Neural progenitor cell (in vitro differentiated cells): ENCODE measurements at regions not wholly inside any gene's neighbourhood (a gene's known extent, or its start where the extent isn't known, plus 50 kb on each side); places are given as distances from the start of the nearest gene placed in this dataset.
"Not testable (repeated sequence)": the region's sequence is repeated elsewhere in the genome, so short reads cannot be mapped to it uniquely, and the experiment has no call there.

Source experiments
- DNase-seq: peaks from one replicate; pipeline ENCODE4 v3.0.0-alpha.2; 2016; ENCODE audit warnings: low spot score
- H2AFZ ChIP-seq: fragments of 200-600 bp; sonication (generic); replicated peaks from 2 replicates; pipeline ENCODE4 v1.6.1; 2016; ENCODE audit warnings: antibody characterized with exemption
- H3F3A ChIP-seq: fragments of 200-600 bp; sonication (generic); 2 replicates; pipeline ENCODE4 v1.6.1; 2016; ENCODE audit warnings: antibody characterized with exemption, low read depth
- H3K27ac ChIP-seq: fragments of 200-600 bp; sonication (generic); 2 replicates; pipeline ENCODE4 v1.5.1; 2016; ENCODE audit warnings: mild to moderate bottlenecking
- H3K27me3 ChIP-seq: fragments of 200-600 bp; sonication (generic); 2 replicates; pipeline ENCODE4 v1.6.1; 2016; ENCODE audit warnings: mild to moderate bottlenecking, moderate library complexity
- H3K36me3 ChIP-seq: fragments of 200-600 bp; sonication (generic); 2 replicates; pipeline ENCODE4 v1.5.1; 2016
- H3K4me1 ChIP-seq: fragments of 200-600 bp; sonication (generic); 2 replicates; pipeline ENCODE4 v1.6.1; 2016; ENCODE audit warnings: mixed run types
- H3K4me2 ChIP-seq: fragments of 200-600 bp; sonication (generic); 2 replicates; pipeline ENCODE4 v1.6.1; 2016
- H3K4me3 ChIP-seq: fragments of 200-600 bp; sonication (generic); 2 replicates; pipeline ENCODE4 v1.5.1; 2016
- H3K79me2 ChIP-seq: fragments of 200-600 bp; sonication (generic); 2 replicates; pipeline ENCODE4 v1.6.1; 2016; ENCODE audit warnings: low read depth
- H3K9ac ChIP-seq: fragments of 200-600 bp; sonication (generic); 2 replicates; pipeline ENCODE4 v1.6.1; 2016
- H3K9me3 ChIP-seq: fragments of 200-600 bp; sonication (generic); 2 replicates; pipeline ENCODE4 v1.5.1; 2016; ENCODE audit warnings: low read depth
- H4K20me1 ChIP-seq: fragments of 200-600 bp; sonication (generic); 2 replicates; pipeline ENCODE4 v1.6.1; 2016; ENCODE audit warnings: low read depth
- H3K27ac Mint-ChIP-seq: 3 replicates; pipeline ENCODE4 v1.8.0; 2021; ENCODE audit warnings: mixed read lengths
- H3K27me3 Mint-ChIP-seq: 2 replicates; pipeline ENCODE4 v1.8.0; 2022; ENCODE audit warnings: low read depth, mild to moderate bottlenecking, inconsistent platforms, moderate library complexity, mixed read lengths; ENCODE audit not compliant: insufficient read depth
- H3K36me3 Mint-ChIP-seq: 3 replicates; pipeline ENCODE4 v1.8.0; 2021; ENCODE audit warnings: mixed read lengths
- H3K4me1 Mint-ChIP-seq: 3 replicates; pipeline ENCODE4 v1.8.0; 2021; ENCODE audit warnings: mixed read lengths
- H3K4me3 Mint-ChIP-seq: 3 replicates; pipeline ENCODE4 v1.8.0; 2021; ENCODE audit warnings: mild to moderate bottlenecking, moderate library complexity, mixed read lengths
- H3K9me3 Mint-ChIP-seq: 3 replicates; pipeline ENCODE4 v1.8.0; 2020; ENCODE audit warnings: mixed read lengths
- CTCF ChIP-seq: fragments of 200-600 bp; sonication (generic); IDR thresholded peaks from 2 replicates; pipeline ENCODE4 v1.5.1; 2017; ENCODE audit warnings: antibody characterized with exemption, mild to moderate bottlenecking
- EZH2 ChIP-seq: fragments of 200-600 bp; sonication (generic); IDR thresholded peaks from 2 replicates; pipeline ENCODE4 v1.6.1; 2017; ENCODE audit warnings: antibody characterized with exemption, mild to moderate bottlenecking, moderate library complexity
- EZH2phosphoT487 ChIP-seq: fragments of 200-600 bp; sonication (generic); IDR thresholded peaks from 2 replicates; pipeline ENCODE4 v1.6.1; 2017; ENCODE audit warnings: antibody characterized with exemption

- peaks cover 7% of the 10 kb centered on the region for H3K4me1 ChIP-seq
Measured at GRCh38 chr4:179709961-179710624, 2267.9 kb upstream of the AGA start.

GRCh38 chr4:179719766-179720450, 2277.7 kb upstream of the AGA start:
- Histone ChIP-seq H3K9me3 (no peaks in the 10 kb centered on the region), H3K4me3 (no peak overlapping the region), H3K4me2 (no peak overlapping the region), H3K79me2 (no peaks in the 10 kb centered on the region), H3K4me1 (no peaks in the 10 kb centered on the region), H3K27ac (no peak overlapping the region), H3K36me3 (no peaks in the 10 kb centered on the region), H3K9ac (no peak overlapping the region), H3F3A (no peaks in the 10 kb centered on the region), H3K27me3 (no peaks in the 10 kb centered on the region), H4K20me1 (no peaks in the 10 kb centered on the region), H2AFZ (no peak overlapping the region)
- no peak overlapping the region for H3K4me3 Mint-ChIP-seq
- peaks cover 2% of the 10 kb centered on the region for H3K27me3 Mint-ChIP-seq
- TF ChIP-seq CTCF (no peak), EZH2 (no peak), EZH2phosphoT487 (no peak)
- no peaks in the 10 kb centered on the region for H3K36me3 Mint-ChIP-seq
- peaks cover 4% of the 10 kb centered on the region for H3K4me1 Mint-ChIP-seq
- no peak for DNase-seq
- H3K27ac Mint-ChIP-seq = no peak overlapping the region
- peaks cover 8% of the 10 kb centered on the region for H3K9me3 Mint-ChIP-seq

More at GRCh38 chr4:179709961-179710624, 2267.9 kb upstream of the AGA start:
- peak; percentile 49 for DNase-seq
- no peaks in the 10 kb centered on the region for H3K36me3 Mint-ChIP-seq
- H3K27ac ChIP-seq = no peak overlapping the region
- H3K4me3 ChIP-seq = no peak overlapping the region
- TF ChIP-seq EZH2 (no peak), CTCF (no peak), EZH2phosphoT487 (no peak)
- H3K9ac ChIP-seq = no peak overlapping the region
- H3K9me3 Mint-ChIP-seq = no peaks in the 10 kb centered on the region
- no peak overlapping the region for H3K4me3 Mint-ChIP-seq
- H3K36me3 ChIP-seq = no peaks in the 10 kb centered on the region
- no peaks in the 10 kb centered on the region for H3K27me3 ChIP-seq
- H3K79me2 ChIP-seq = no peaks in the 10 kb centered on the region
- no peaks in the 10 kb centered on the region for H3K9me3 ChIP-seq
- no peak overlapping the region for H2AFZ ChIP-seq
- H3F3A ChIP-seq = no peaks in the 10 kb centered on the region
- peaks cover 6% of the 10 kb centered on the region for H3K4me1 Mint-ChIP-seq
- no peaks in the 10 kb centered on the region for H4K20me1 ChIP-seq
- no peaks in the 10 kb centered on the region for H3K27me3 Mint-ChIP-seq
- no peak overlapping the region for H3K4me2 ChIP-seq
- no peak overlapping the region for H3K27ac Mint-ChIP-seq

GRCh38 chr4:179726491-179726890, 2284.3 kb upstream of the AGA start:
- not testable (repeated sequence) for H2AFZ ChIP-seq, H3K4me1 Mint-ChIP-seq, H3K36me3 Mint-ChIP-seq, H3K79me2 ChIP-seq, H3K27me3 ChIP-seq, H3K4me3 ChIP-seq, H3K9me3 ChIP-seq, H4K20me1 ChIP-seq, H3K4me2 ChIP-seq, H3K36me3 ChIP-seq, H3K27me3 Mint-ChIP-seq, H3K9me3 Mint-ChIP-seq, H3K9ac ChIP-seq, H3K4me1 ChIP-seq, H3K4me3 Mint-ChIP-seq, DNase-seq, H3K27ac Mint-ChIP-seq, H3F3A ChIP-seq, H3K27ac ChIP-seq

- H3K36me3 Mint-ChIP-seq = no peaks in the 10 kb centered on the region
- TF ChIP-seq EZH2 (no peak), EZH2phosphoT487 (no peak), CTCF (no peak)
- H3K4me1 Mint-ChIP-seq = no peaks in the 10 kb centered on the region
- H3K4me2 ChIP-seq = no peak overlapping the region
- H3K27ac ChIP-seq = no peak overlapping the region
- H3F3A ChIP-seq = no peaks in the 10 kb centered on the region
- H3K79me2 ChIP-seq = no peaks in the 10 kb centered on the region
- peaks cover 8% of the 10 kb centered on the region for H3K27me3 Mint-ChIP-seq
- DNase-seq = no peak
- H3K36me3 ChIP-seq = no peaks in the 10 kb centered on the region
- H2AFZ ChIP-seq = no peak overlapping the region
- H3K27ac Mint-ChIP-seq = no peak overlapping the region
- no peaks in the 10 kb centered on the region for H3K9me3 ChIP-seq
- no peaks in the 10 kb centered on the region for H3K4me1 ChIP-seq
- no peak overlapping the region for H3K4me3 Mint-ChIP-seq
- H3K4me3 ChIP-seq = no peak overlapping the region
- no peaks in the 10 kb centered on the region for H3K27me3 ChIP-seq
- no peaks in the 10 kb centered on the region for H3K9me3 Mint-ChIP-seq
- H3K9ac ChIP-seq = no peak overlapping the region
- no peaks in the 10 kb centered on the region for H4K20me1 ChIP-seq
Measured at GRCh38 chr4:179728305-179728704, 2286.1 kb upstream of the AGA start.

GRCh38 chr4:179736820-179737219, 2294.6 kb upstream of the AGA start:
- not testable (repeated sequence) for H3K27me3 ChIP-seq, H3K4me3 Mint-ChIP-seq, H3K4me3 ChIP-seq, H3K79me2 ChIP-seq, H4K20me1 ChIP-seq, H3K4me1 Mint-ChIP-seq, DNase-seq, H3K27ac ChIP-seq, H3F3A ChIP-seq, H3K9me3 ChIP-seq, H3K27ac Mint-ChIP-seq, H3K4me1 ChIP-seq, H3K9ac ChIP-seq, H3K36me3 ChIP-seq, H3K27me3 Mint-ChIP-seq, H3K9me3 Mint-ChIP-seq, H3K4me2 ChIP-seq, H3K36me3 Mint-ChIP-seq, H2AFZ ChIP-seq
